ENCODE measurements at regions not wholly inside any gene's neighbourhood (a gene's known extent, or its start where the extent isn't known, plus 50 kb on each side); places are given as distances from the start of the nearest gene placed in this dataset.

DNA sequence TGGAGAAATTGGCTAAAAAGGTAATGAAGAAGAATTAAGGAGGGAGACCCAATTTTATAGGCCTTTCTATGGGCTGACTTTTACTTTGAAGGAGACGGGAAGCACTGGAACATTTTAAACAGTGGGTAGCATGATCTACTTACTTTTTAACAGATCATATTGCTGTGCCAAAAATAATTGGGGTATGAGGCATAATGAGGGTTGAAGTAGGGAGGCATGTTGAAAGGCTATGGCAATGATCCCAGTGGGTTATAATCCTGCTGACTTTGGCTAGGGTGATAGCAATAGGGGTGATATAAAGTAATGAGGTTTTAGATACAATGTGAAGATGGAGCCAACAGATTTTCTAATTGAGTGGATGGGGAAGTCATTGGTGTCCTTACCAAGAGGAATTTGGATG, 73.2 kb downstream of the GPR37 start:
- no peak overlapping the region for H3K4me3 Mint-ChIP-seq
- H3K27me3 Mint-ChIP-seq (ENCODE audit: low read depth), result no peaks in the 10 kb centered on the region
- H3K36me3 Mint-ChIP-seq (ENCODE audit: low read depth), result no peaks in the 10 kb centered on the region
- DNase-seq (ENCODE audit: low spot score), result no peak
- peaks cover 3% of the 10 kb centered on the region for H3K9me3 Mint-ChIP-seq
- H3K4me1 Mint-ChIP-seq (ENCODE audit: low read depth), result no peaks in the 10 kb centered on the region
- no peak overlapping the region for H3K27ac Mint-ChIP-seq

GRCh38 chr7:124690840-124691239, 74.8 kb downstream of the GPR37 start:
- peaks cover 3% of the 10 kb centered on the region for H3K9me3 Mint-ChIP-seq
- H3K4me3 Mint-ChIP-seq, result no peak overlapping the region
- H3K27me3 Mint-ChIP-seq (ENCODE audit: low read depth), result no peaks in the 10 kb centered on the region
- H3K27ac Mint-ChIP-seq, result no peak overlapping the region
- H3K36me3 Mint-ChIP-seq (ENCODE audit: low read depth), result no peaks in the 10 kb centered on the region
- no peaks in the 10 kb centered on the region for H3K4me1 Mint-ChIP-seq (ENCODE audit: low read depth)
- DNase-seq (ENCODE audit: low spot score), result no peak

GRCh38 chr7:124689931-124690330, 75.7 kb downstream of the GPR37 start:
- H3K4me3 Mint-ChIP-seq, result no peak overlapping the region
- no peak overlapping the region for H3K27ac Mint-ChIP-seq
- no peak for DNase-seq (ENCODE audit: low spot score)
- H3K4me1 Mint-ChIP-seq (ENCODE audit: low read depth), result no peaks in the 10 kb centered on the region
- H3K9me3 Mint-ChIP-seq, result peaks cover 3% of the 10 kb centered on the region
- no peaks in the 10 kb centered on the region for H3K27me3 Mint-ChIP-seq (ENCODE audit: low read depth)
- H3K36me3 Mint-ChIP-seq (ENCODE audit: low read depth), result no peaks in the 10 kb centered on the region

- H3K4me3 Mint-ChIP-seq, result no peak overlapping the region
- DNase-seq (ENCODE audit: low spot score), result no peak
- no peak overlapping the region for H3K27ac Mint-ChIP-seq
- no peaks in the 10 kb centered on the region for H3K4me1 Mint-ChIP-seq (ENCODE audit: low read depth)
- no peaks in the 10 kb centered on the region for H3K27me3 Mint-ChIP-seq (ENCODE audit: low read depth)
- H3K9me3 Mint-ChIP-seq, result peaks cover 3% of the 10 kb centered on the region
- H3K36me3 Mint-ChIP-seq (ENCODE audit: low read depth), result no peaks in the 10 kb centered on the region
Observed at GRCh38 chr7:124689523-124689922, 76.1 kb downstream of the GPR37 start.

DNA sequence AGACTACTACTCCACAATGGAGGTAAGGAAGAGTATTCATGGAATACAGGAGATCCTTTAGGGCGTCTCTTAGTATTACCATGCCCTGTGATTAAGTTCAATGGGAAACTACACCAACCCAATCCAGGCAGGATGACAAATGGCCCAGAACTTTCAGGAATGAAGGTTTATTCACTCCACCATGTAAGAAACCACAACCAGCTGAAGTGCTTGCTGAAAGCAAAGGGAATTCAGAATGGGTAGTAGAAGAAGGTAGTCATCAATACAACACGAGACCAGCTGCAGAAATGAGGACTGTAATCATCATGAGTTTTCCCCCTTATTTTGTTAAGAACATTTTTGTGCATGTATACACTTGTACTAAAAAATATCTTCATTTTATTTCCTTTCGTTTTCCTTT, 76.6 kb downstream of the GPR37 start:
- no peaks in the 10 kb centered on the region for H3K4me1 Mint-ChIP-seq (ENCODE audit: low read depth)

DNA sequence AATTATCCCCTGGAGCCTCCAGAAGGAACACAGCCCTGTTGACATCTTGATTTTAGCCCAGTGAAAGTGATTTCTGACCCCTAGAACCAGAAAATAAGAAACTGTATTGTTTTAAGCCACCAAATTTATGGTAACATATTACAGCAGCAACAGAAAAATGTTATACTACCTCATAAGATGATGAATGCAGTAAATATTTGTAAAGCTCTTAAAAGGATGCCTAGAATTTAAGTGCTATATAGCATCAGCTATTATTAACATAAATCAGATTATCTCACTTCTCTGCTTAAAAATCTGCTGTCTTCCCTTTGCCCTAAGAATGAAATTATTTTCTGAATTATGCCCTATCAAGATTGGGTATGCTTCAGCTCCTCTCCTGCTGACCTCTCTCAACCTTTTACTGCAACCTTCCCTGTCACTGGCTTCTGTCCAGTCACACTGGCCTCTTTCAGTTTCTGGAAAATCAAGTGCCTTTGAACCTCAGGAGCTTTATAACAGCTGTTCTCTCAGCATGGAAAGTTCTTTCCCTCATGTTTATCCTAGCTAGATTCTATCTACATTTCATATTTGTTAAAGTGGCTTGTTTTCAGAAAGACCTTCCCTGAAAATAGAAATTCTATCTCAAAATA, 78.9 kb downstream of the GPR37 start:
- Mint-ChIP-seq H3K27me3 (ENCODE audit: low read depth) (no peaks in the 10 kb centered on the region), H3K9me3 (peaks cover 3% of the 10 kb centered on the region), H3K4me1 (ENCODE audit: low read depth) (no peaks in the 10 kb centered on the region), H3K4me3 (no peak overlapping the region), H3K27ac (no peak overlapping the region), H3K36me3 (ENCODE audit: low read depth) (no peaks in the 10 kb centered on the region)
- no peak for DNase-seq (ENCODE audit: low spot score)

More for the DNA sequence above, 76.6 kb downstream of the GPR37 start:
- H3K4me3 Mint-ChIP-seq, result no peak overlapping the region
- no peak for DNase-seq (ENCODE audit: low spot score)
- H3K27ac Mint-ChIP-seq, result no peak overlapping the region
- peaks cover 3% of the 10 kb centered on the region for H3K9me3 Mint-ChIP-seq
- H3K27me3 Mint-ChIP-seq (ENCODE audit: low read depth), result no peaks in the 10 kb centered on the region
- no peaks in the 10 kb centered on the region for H3K36me3 Mint-ChIP-seq (ENCODE audit: low read depth)

DNA sequence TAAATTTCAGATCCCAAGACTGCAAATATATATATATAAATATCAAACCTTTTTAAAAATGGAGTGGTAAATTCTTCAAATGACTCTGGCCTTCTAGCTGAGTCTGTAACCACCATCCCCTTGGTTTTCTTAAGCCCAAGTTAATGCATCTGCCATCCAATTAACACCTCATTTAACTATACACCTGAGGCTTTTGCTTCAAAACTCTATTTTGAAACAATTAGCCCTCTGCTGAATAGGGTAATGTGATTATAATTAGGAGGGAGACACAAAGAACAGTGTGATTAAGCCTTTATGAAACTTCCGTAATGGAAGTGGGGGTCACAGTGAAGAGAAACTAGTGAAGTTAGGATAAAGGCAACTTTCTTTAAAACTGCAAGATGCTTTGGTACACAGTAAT, 83.6 kb downstream of the GPR37 start:
- Mint-ChIP-seq H3K36me3 (ENCODE audit: low read depth) (no peaks in the 10 kb centered on the region), H3K27me3 (ENCODE audit: low read depth) (no peaks in the 10 kb centered on the region), H3K9me3 (no peaks in the 10 kb centered on the region)

GRCh38 chr7:124680304-124680703, 85.3 kb downstream of the GPR37 start:
- DNase-seq (ENCODE audit: low spot score), result no peak
- Mint-ChIP-seq H3K4me3 (no peak overlapping the region), H3K36me3 (ENCODE audit: low read depth) (no peaks in the 10 kb centered on the region), H3K27ac (no peak overlapping the region), H3K4me1 (ENCODE audit: low read depth) (no peaks in the 10 kb centered on the region), H3K9me3 (no peaks in the 10 kb centered on the region), H3K27me3 (ENCODE audit: low read depth) (no peaks in the 10 kb centered on the region)

More for the DNA sequence above, 83.6 kb downstream of the GPR37 start:
- no peak for DNase-seq (ENCODE audit: low spot score)
- H3K27ac Mint-ChIP-seq, result no peak overlapping the region
- H3K4me1 Mint-ChIP-seq (ENCODE audit: low read depth), result no peaks in the 10 kb centered on the region
- no peak overlapping the region for H3K4me3 Mint-ChIP-seq

GRCh38 chr7:124679586-124680225, 85.9 kb downstream of the GPR37 start:
- no peaks in the 10 kb centered on the region for H3K27me3 Mint-ChIP-seq (ENCODE audit: low read depth)
- no peak overlapping the region for H3K27ac Mint-ChIP-seq
- H3K4me3 Mint-ChIP-seq, result no peak overlapping the region
- no peaks in the 10 kb centered on the region for H3K36me3 Mint-ChIP-seq (ENCODE audit: low read depth)
- DNase-seq (ENCODE audit: low spot score), result no peak
- no peaks in the 10 kb centered on the region for H3K9me3 Mint-ChIP-seq
- no peaks in the 10 kb centered on the region for H3K4me1 Mint-ChIP-seq (ENCODE audit: low read depth)

DNA sequence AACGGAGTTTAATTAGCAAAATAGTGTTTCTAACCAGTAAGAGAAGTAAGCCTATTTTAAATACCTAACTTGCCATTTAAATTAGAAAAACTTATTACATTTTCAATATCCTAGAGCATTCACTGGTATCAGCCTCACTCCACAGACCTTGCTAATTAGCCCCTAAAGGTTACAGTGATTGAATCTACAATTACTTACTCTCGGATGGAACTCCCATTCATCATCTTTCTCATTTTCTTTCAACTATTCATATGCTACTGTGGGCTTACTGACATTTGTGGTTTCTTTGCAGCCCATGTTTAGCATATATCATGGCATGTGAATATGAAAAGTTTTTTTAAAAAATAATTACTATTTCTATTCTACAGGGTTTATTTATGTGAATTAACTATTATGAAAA, 86.4 kb downstream of the GPR37 start:
- Mint-ChIP-seq H3K4me1 (ENCODE audit: low read depth) (no peaks in the 10 kb centered on the region), H3K27me3 (ENCODE audit: low read depth) (no peaks in the 10 kb centered on the region), H3K27ac (no peak overlapping the region), H3K4me3 (no peak overlapping the region), H3K36me3 (ENCODE audit: low read depth) (no peaks in the 10 kb centered on the region), H3K9me3 (no peaks in the 10 kb centered on the region)
- no peak for DNase-seq (ENCODE audit: low spot score)

DNA sequence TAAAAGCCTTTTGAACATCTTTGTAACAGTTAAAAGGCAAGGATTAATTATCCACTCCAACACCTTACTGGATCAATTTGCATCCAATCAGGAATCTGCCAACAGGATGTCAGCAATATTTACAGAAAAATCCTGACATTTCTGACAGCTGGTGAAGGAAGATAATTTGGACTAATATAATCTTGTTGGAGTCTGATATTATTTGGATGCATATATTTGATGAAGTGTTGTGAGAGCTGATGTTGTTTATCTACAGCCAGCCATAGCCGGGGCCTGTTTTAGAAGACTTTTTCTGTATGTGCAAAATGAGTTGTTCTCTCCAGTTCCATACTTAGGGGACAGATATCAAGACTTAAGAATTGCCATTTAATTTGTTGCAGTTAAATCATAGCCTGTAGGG, 91.1 kb downstream of the GPR37 start:
- Mint-ChIP-seq H3K4me1 (ENCODE audit: low read depth) (no peaks in the 10 kb centered on the region), H3K27ac (no peak overlapping the region), H3K36me3 (ENCODE audit: low read depth) (no peaks in the 10 kb centered on the region), H3K9me3 (no peaks in the 10 kb centered on the region), H3K27me3 (ENCODE audit: low read depth) (no peaks in the 10 kb centered on the region), H3K4me3 (no peak overlapping the region)
- no peak for DNase-seq (ENCODE audit: low spot score)

DNA sequence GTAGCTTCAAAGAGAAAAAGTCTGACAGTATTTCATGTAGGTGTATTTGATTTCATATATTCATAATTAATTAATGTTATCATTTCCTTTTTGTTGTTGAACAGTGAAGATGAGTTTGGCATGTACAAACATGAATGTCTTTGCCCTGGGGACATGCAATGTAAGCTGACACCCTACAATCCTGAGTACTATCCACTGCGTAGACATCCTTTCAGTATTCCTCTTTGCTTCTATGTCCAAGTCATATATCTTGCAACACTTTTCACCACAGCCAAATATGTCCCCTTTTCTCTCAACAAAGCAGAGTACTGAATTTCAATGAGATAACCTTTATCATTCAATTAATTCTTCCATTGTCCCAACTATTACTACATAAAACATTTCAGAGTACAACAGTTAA, 93.6 kb downstream of the GPR37 start:
- H3K27ac Mint-ChIP-seq, result no peak overlapping the region

GRCh38 chr7:124667312-124668153, 98.1 kb downstream of the GPR37 start:
- no peaks in the 10 kb centered on the region for H3K27me3 Mint-ChIP-seq (ENCODE audit: low read depth)

More for the DNA sequence above, 93.6 kb downstream of the GPR37 start:
- no peaks in the 10 kb centered on the region for H3K27me3 Mint-ChIP-seq (ENCODE audit: low read depth)
- H3K4me3 Mint-ChIP-seq, result no peak overlapping the region
- no peaks in the 10 kb centered on the region for H3K36me3 Mint-ChIP-seq (ENCODE audit: low read depth)
- H3K9me3 Mint-ChIP-seq, result no peaks in the 10 kb centered on the region
- no peak for DNase-seq (ENCODE audit: low spot score)
- H3K4me1 Mint-ChIP-seq (ENCODE audit: low read depth), result no peaks in the 10 kb centered on the region

DNA sequence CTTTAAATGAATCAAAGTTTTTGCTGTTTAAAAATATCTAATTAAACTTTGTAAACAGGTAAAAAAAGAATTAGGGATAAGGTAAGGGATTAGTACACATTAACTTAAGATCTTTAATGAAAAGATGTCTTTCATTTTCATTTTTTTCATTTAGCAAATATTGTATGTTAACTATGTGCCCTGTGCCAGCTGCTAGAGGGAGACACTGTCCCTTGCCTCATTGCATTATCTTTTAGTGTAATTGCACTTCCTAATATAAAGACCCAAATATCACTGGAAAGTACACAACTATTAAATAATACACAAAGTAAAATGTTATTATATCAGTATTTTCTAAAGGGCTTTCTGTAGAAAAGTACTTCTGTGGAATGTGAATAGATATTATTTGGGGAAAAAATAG, 102.7 kb downstream of the GPR37 start:
- H3K27ac Mint-ChIP-seq, result no peak overlapping the region
- H3K36me3 Mint-ChIP-seq (ENCODE audit: low read depth), result no peaks in the 10 kb centered on the region
- no peaks in the 10 kb centered on the region for H3K27me3 Mint-ChIP-seq (ENCODE audit: low read depth)
- H3K4me3 Mint-ChIP-seq, result no peak overlapping the region
- H3K9me3 Mint-ChIP-seq, result no peaks in the 10 kb centered on the region
- H3K4me1 Mint-ChIP-seq (ENCODE audit: low read depth), result no peaks in the 10 kb centered on the region
- no peak for DNase-seq (ENCODE audit: low spot score)

More at GRCh38 chr7:124667312-124668153, 98.1 kb downstream of the GPR37 start:
- Mint-ChIP-seq H3K27ac (no peak overlapping the region), H3K4me3 (no peak overlapping the region), H3K4me1 (ENCODE audit: low read depth) (no peaks in the 10 kb centered on the region), H3K36me3 (ENCODE audit: low read depth) (no peaks in the 10 kb centered on the region), H3K9me3 (no peaks in the 10 kb centered on the region)
- DNase-seq (ENCODE audit: low spot score), result no peak
